HepG2 (cell line): ENCODE measurements at regions not wholly inside any gene's neighbourhood (a gene's known extent, or its start where the extent isn't known, plus 50 kb on each side); places are given as distances from the start of the nearest gene placed in this dataset.
"Not testable (repeated sequence)": the region's sequence is repeated elsewhere in the genome, so short reads cannot be mapped to it uniquely, and the experiment has no call there.

Experiments used
- ATAC-seq: fragments of 200-7000 bp; cut with Tn5 transposase; 3 replicates; pipeline ENCODE4 v1.9.1; 2020; ENCODE audit warnings: mild to moderate bottlenecking, moderate library complexity
- BruUV-seq: library from RNA; stranded (reverse); fragments of 400-500 nt; replicated peaks from 2 replicates; lab custom pipeline; 2021; lab: Mats Ljungman, UMichigan
- CTCF ChIA-PET: fragments of 300-600 bp; formaldehyde crosslinking; extraction: SDS; loops from one replicate; lab custom pipeline; 2021; ENCODE audit warnings: low total read pairs, inconsistent platforms, low intra/inter-chr PET ratio; lab: Yijun Ruan, JAX
- POLR2A ChIA-PET: fragments of 350-600 bp; sonication (Branson Sonifier 250); formaldehyde crosslinking; loops from one replicate; lab custom pipeline; 2020; ENCODE audit warnings: antibody characterized with exemption, inconsistent platforms; lab: Yijun Ruan, JAX
- DNase-seq: peaks from one replicate; pipeline ENCODE4 v3.0.0-alpha.2; 2015; ENCODE audit warnings: low spot score
- FAIRE-seq: peaks from 3 replicates; lab custom pipeline; 2011; peaks lifted over from hg19 to GRCh38; lab: Jason Lieb, UNC
- H2AFZ ChIP-seq: one replicate; pipeline ENCODE4 v1.6.1; 2011; ENCODE audit warnings: low read length, inconsistent platforms
- H3K27ac ChIP-seq: fragments of 300-600 bp; 3 replicates; pipeline ENCODE4 v1.8.0; 2011; ENCODE audit warnings: mixed run types, mild to moderate bottlenecking, mixed read lengths, low read length, inconsistent platforms; ENCODE audit not compliant: insufficient read depth; ENCODE audit errors: extremely low read length
- H3K27me3 ChIP-seq, 2 experiments: fragments of 200-600 bp in 1 of 2; 2 replicates in 1 of 2; 3 replicates in 1 of 2; pipeline versions ENCODE4 v1.6.0 to v1.8.0; 2011; ENCODE audit warnings: low read length in 2 of 2, mild to moderate bottlenecking in 2 of 2, moderate library complexity in 2 of 2, inconsistent platforms in 1 of 2; ENCODE audit not compliant: insufficient read depth in 2 of 2, control insufficient read depth in 1 of 2
- H3K36me3 ChIP-seq, 2 experiments: fragments of 200-600 bp in 1 of 2; replicated peaks in 1 of 2; 2 replicates in 1 of 2; 3 replicates in 1 of 2; pipeline versions ENCODE4 v1.5.1 to v1.8.0; 2011; ENCODE audit warnings: low read length in 2 of 2, inconsistent platforms in 1 of 2; ENCODE audit not compliant: insufficient read depth in 2 of 2, control insufficient read depth in 1 of 2
- H3K4me1 ChIP-seq: 2 replicates; pipeline ENCODE4 v1.5.1; 2012; ENCODE audit warnings: low read length, inconsistent platforms; ENCODE audit not compliant: insufficient read depth
- H3K4me2 ChIP-seq: 2 replicates; pipeline ENCODE4 v1.6.0; 2011; ENCODE audit warnings: low read depth, low read length, inconsistent platforms
- H3K4me3 ChIP-seq, 3 experiments: fragments of 200-600 bp in 1 of 3; sonication (generic), shearing (Covaris generic) in 1 of 3; replicated peaks in 1 of 3; 2 replicates each; pipeline ENCODE4 v1.5.1; 2011 to 2016; ENCODE audit warnings: low read length in 3 of 3, inconsistent platforms in 2 of 3, low read depth in 2 of 3, mild to moderate bottlenecking in 2 of 3, control low read depth in 1 of 3, mixed read lengths in 1 of 3; ENCODE audit not compliant: insufficient read depth in 1 of 3
- H3K79me2 ChIP-seq: one replicate; pipeline ENCODE4 v1.6.1; 2011; ENCODE audit warnings: low read length, inconsistent platforms; ENCODE audit not compliant: insufficient read depth
- H3K9ac ChIP-seq: 2 replicates; pipeline ENCODE4 v1.6.0; 2011; ENCODE audit warnings: mild to moderate bottlenecking, low read depth, low read length, inconsistent platforms; ENCODE audit not compliant: insufficient read depth
- H3K9me3 ChIP-seq: 2 replicates; pipeline ENCODE4 v1.5.1; 2012; ENCODE audit warnings: mild to moderate bottlenecking, low read length
- H4K20me1 ChIP-seq: 2 replicates; pipeline ENCODE4 v1.6.0; 2011; ENCODE audit warnings: inconsistent platforms, mild to moderate bottlenecking, low read length, moderate library complexity; ENCODE audit not compliant: insufficient read depth
- MAFF ChIP-seq: IDR thresholded peaks from 2 replicates; pipeline ENCODE4 v1.6.1; 2011; ENCODE audit warnings: low read depth, low read length, improper control_type of control experiment
- MAFK ChIP-seq, 2 experiments: IDR thresholded peaks in 1 of 2; conservative IDR thresholded peaks in 1 of 2; 2 replicates each; pipeline ENCODE4 v1.6.1; 2011; ENCODE audit warnings: improper control_type of control experiment in 2 of 2, low read length in 2 of 2
- ZNF44 ChIP-seq: sonication (generic); formaldehyde crosslinking; IDR thresholded peaks from 2 replicates; pipeline ENCODE4 v1.5.1; 2020; ENCODE audit warnings: mild to moderate bottlenecking, missing genetic modification reagents
- WGBS: methylation state at CpG from one replicate; pipeline ENCODE4 v1.1.6; 2017; ENCODE audit warnings: low lambda C conversion rate; 5-methylcytosine and 5-hydroxymethylcytosine counted together
- in situ Hi-C: cut with HindIII; loops from 2 replicates; pipeline ENCODE4 v1.10.0; 2017; ENCODE audit warnings: low pct_unique_long_range_greater_than_20kb; ENCODE audit not compliant: extremely low pct_ligation_motif_present
- intact Hi-C: fragments of 100-400 bp; cut with micrococcal nuclease; formaldehyde crosslinking; loops from one replicate; pipeline ENCODE4 v1.10.0; 2022; ENCODE audit not compliant: unreplicated experiment
- TF ChIP-seq, protein P1 (sequence below): sonication (generic); formaldehyde crosslinking; IDR thresholded peaks from 2 replicates; pipeline ENCODE4 v1.4.0; 2020; ENCODE audit warnings: missing genetic modification reagents

DNA sequence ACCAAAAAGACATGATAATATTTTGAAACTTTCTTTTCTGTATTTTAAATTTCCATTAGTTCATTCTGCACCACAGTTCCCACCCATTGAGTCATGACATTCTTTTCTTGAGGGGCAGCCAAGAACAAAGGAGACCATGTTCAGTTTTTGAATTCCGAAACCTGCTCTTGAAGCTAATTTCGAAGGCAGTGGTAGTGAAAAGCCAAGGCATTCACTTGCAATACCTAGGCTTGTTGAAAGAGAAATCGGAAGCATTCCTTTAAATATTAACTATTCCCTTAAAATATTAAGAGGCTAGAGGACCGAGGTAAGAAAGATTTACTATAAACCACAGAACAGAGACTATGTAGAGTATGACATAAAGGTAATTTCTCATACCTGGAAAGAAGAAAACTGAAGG, 256.3 kb downstream of the ADGRL2 start (continued):
- TF ChIP-seq, protein P1, sequence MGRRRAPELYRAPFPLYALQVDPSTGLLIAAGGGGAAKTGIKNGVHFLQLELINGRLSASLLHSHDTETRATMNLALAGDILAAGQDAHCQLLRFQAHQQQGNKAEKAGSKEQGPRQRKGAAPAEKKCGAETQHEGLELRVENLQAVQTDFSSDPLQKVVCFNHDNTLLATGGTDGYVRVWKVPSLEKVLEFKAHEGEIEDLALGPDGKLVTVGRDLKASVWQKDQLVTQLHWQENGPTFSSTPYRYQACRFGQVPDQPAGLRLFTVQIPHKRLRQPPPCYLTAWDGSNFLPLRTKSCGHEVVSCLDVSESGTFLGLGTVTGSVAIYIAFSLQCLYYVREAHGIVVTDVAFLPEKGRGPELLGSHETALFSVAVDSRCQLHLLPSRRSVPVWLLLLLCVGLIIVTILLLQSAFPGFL (CRISPR knock-in tag), result no peak

DNA sequence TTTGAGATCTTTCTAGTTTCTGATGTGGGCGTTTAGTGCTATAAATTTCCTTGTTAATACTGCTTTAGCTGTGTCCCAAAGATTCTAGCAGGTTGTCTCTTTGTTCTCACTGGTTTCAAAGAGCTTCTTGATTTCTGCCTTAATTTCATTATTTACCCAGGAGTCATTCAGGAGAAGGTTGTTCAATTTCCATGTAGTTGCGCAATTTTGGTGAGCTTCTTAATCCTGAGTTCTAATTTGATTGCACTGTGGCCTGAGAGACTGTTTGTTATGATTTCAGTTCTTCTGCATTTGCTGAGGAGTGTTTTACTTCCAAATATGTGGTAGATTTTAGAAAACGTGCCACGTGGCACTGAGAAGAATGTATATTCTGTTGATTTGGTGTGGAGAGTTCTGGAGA, 254.6 kb downstream of the ADGRL2 start:
- H3K27ac ChIP-seq, CTCF ChIA-PET, H3K4me1 ChIP-seq, H3K4me2 ChIP-seq, ATAC-seq, in situ Hi-C loops, H3K36me3 ChIP-seq, BruUV-seq, H3K27me3 ChIP-seq, intact Hi-C loops, POLR2A ChIA-PET, H2AFZ ChIP-seq, H3K9ac ChIP-seq, H4K20me1 ChIP-seq, FAIRE-seq, H3K79me2 ChIP-seq, H3K4me3 ChIP-seq, DNase-seq: not testable (repeated sequence)
- peaks cover 57% of the 10 kb centered on the region for H3K9me3 ChIP-seq
- WGBS, result 13% methylated on average over 4 of the region's 4 CpGs

DNA sequence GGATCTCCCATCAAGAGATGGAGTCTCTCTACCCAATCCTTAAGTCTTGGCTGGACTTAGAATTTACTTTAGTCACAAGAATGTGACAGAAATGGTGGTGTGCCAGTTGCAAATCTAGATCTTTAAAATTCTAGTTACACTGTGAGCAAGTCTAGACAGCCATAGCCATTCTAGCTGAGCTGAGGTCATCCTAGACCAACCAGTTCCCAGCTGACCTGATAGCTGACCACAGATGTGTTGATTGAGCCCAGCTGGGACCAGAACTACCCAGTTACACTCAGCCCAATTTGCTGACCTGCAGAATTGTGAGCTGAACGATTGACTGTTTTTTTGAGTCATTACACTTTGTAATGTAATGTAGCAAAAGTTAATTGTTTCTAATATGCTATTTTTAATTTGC, 251.8 kb downstream of the ADGRL2 start:
- H3K4me1 ChIP-seq, result no peaks in the 10 kb centered on the region
- peaks cover 40% of the 10 kb centered on the region for H3K9me3 ChIP-seq
- ChIA-PET POLR2A (no interaction called here), CTCF (no interaction called here)
- no TSS peak for BruUV-seq
- no peak overlapping the region for H3K27ac ChIP-seq
- intact Hi-C loops, result no loop called here
- WGBS, result 0% methylated on average over 1 of the region's 1 CpG
- TF ChIP-seq ZNF44 (CRISPR knock-in tag), result no peak
- TF ChIP-seq MAFK (conservative IDR thresholded peaks at IDR 0.05 in 1 of 2, IDR thresholded peaks at IDR 0.05 in 1 of 2; ENCODE audit: low read length in 2 of 2), result peak; percentile 18 to 39; a peak in 1 of 4 replicates
- peak; percentile 38; the same call in 1 of the 2 replicates for TF ChIP-seq MAFF
- no peak overlapping the region for H3K9ac ChIP-seq
- H3K27me3 ChIP-seq, result no peaks in the 10 kb centered on the region; a peak in 1 of 5 replicates
- no peak for FAIRE-seq
- no peak overlapping the region for H3K4me2 ChIP-seq
- DNase-seq, result no peak
- ATAC-seq, result no peak
- H4K20me1 ChIP-seq, result no peaks in the 10 kb centered on the region
- in situ Hi-C loops, result no loop called here
- no peaks in the 10 kb centered on the region for H3K79me2 ChIP-seq
- no peak overlapping the region for H2AFZ ChIP-seq
- H3K4me3 ChIP-seq, result no peak overlapping the region
- H3K36me3 ChIP-seq, result no peaks in the 10 kb centered on the region
